HCT116 (cell line): ENCODE measurements at regions not wholly inside any gene's neighbourhood (a gene's known extent, or its start where the extent isn't known, plus 50 kb on each side); places are given as distances from the start of the nearest gene placed in this dataset.

Experiments used
- ATAC-seq: fragments of 200-7000 bp; cut with Tn5 transposase; 2 replicates; pipeline ENCODE4 v1.9.1; 2020; ENCODE audit warnings: mild to moderate bottlenecking, moderate library complexity
- BruUV-seq: library from RNA; stranded (reverse); fragments of 400-500 nt; replicated peaks from 2 replicates; lab custom pipeline; 2021; lab: Mats Ljungman, UMichigan
- CTCF ChIA-PET: fragments of 300-600 bp; sonication (Branson Sonifier 250); formaldehyde crosslinking; loops from one replicate; lab custom pipeline; 2021; ENCODE audit warnings: antibody characterized with exemption; lab: Charles Lee
- POLR2A ChIA-PET: fragments of 300-600, 350-600 bp; sonication (Branson Sonifier 250); formaldehyde crosslinking; loops from one replicate; lab custom pipeline; 2021; ENCODE audit warnings: antibody characterized with exemption; lab: Charles Lee
- RAD21 ChIA-PET, 2 experiments: fragments of 300-600 bp; sonication (Branson Sonifier 250); formaldehyde crosslinking; loops; one replicate each; lab custom pipeline; 2023; ENCODE audit warnings: low total read pairs in 2 of 2; ENCODE audit not compliant: uncharacterized antibody in 2 of 2, unreplicated experiment in 2 of 2, low non-redundant PET in 1 of 2; lab: Charles Lee
- DNase-seq: peaks from one replicate; pipeline ENCODE4 v3.0.0-alpha.2; 2010; ENCODE audit warnings: low read depth, low spot score
- H2AFZ ChIP-seq: fragments of 200-600 bp; shearing (Covaris generic), sonication (generic); 2 replicates; pipeline ENCODE4 v1.6.1; 2017; ENCODE audit warnings: low read depth, mixed run types, mixed read lengths, antibody characterized with exemption, low read length; ENCODE audit not compliant: poor library complexity, severe bottlenecking
- H3K27ac ChIP-seq: 2 replicates; pipeline ENCODE4 v1.5.1; 2012; ENCODE audit warnings: low read depth, low read length
- H3K27me3 ChIP-seq: fragments of 200-600 bp; sonication (generic); 2 replicates; pipeline ENCODE4 v1.6.1; 2016; ENCODE audit warnings: mixed run types, low read length, mixed read lengths; ENCODE audit not compliant: insufficient read depth
- H3K36me3 ChIP-seq, 2 experiments: fragments of 200-500 bp in 1 of 2; fragments of 200-600 bp in 1 of 2; sonication (Bioruptor generic) in 1 of 2; sonication (generic) in 1 of 2; 2 replicates each; pipeline versions ENCODE4 v1.5.1 to v1.6.1; 2014 to 2016; ENCODE audit warnings: low read length in 2 of 2, inconsistent platforms in 1 of 2, mixed read lengths in 1 of 2, mixed run types in 1 of 2; ENCODE audit not compliant: insufficient read depth in 2 of 2, control insufficient read depth in 1 of 2
- H3K4me1 ChIP-seq, 2 experiments: fragments of 200-600 bp in 1 of 2; sonication (generic) in 1 of 2; 2 replicates each; pipeline versions ENCODE4 v1.5.1 to v1.6.1; 2012 to 2017; ENCODE audit warnings: low read length in 2 of 2, inconsistent platforms in 1 of 2, mild to moderate bottlenecking in 1 of 2, mixed read lengths in 1 of 2, mixed run types in 1 of 2, moderate library complexity in 1 of 2; ENCODE audit not compliant: insufficient read depth in 2 of 2, control insufficient read depth in 1 of 2
- H3K4me2 ChIP-seq: fragments of 200-600 bp; sonication (generic); 2 replicates; pipeline ENCODE4 v1.6.1; 2017; ENCODE audit warnings: mixed run types, low read length, mixed read lengths
- H3K4me3 ChIP-seq, 2 experiments: fragments of 200-600 bp in 1 of 2; sonication (generic) in 1 of 2; replicated peaks in 1 of 2; 2 replicates each; pipeline ENCODE4 v1.5.1; 2011 to 2016; ENCODE audit warnings: low read length in 2 of 2, control low read depth in 1 of 2, low read depth in 1 of 2, mild to moderate bottlenecking in 1 of 2, mixed read lengths in 1 of 2, mixed run types in 1 of 2
- H3K79me2 ChIP-seq: fragments of 200-600 bp; sonication (generic); 2 replicates; pipeline ENCODE4 v1.6.1; 2017; ENCODE audit warnings: mild to moderate bottlenecking, mixed run types, low read length, moderate library complexity, mixed read lengths; ENCODE audit not compliant: insufficient read depth
- H3K9ac ChIP-seq: fragments of 200-600 bp; sonication (generic); 2 replicates; pipeline ENCODE4 v1.6.1; 2016; ENCODE audit warnings: low read length, mixed read lengths
- H3K9me2 ChIP-seq: fragments of 200-600 bp; sonication (generic), shearing (Covaris generic); 2 replicates; pipeline ENCODE4 v1.6.1; 2017; ENCODE audit warnings: mixed run types, mild to moderate bottlenecking, moderate library complexity; ENCODE audit not compliant: insufficient read depth
- H3K9me3 ChIP-seq, 2 experiments: fragments of 200-500 bp in 1 of 2; fragments of 200-600 bp in 1 of 2; sonication (Bioruptor generic) in 1 of 2; sonication (generic) in 1 of 2; 2 replicates each; pipeline ENCODE4 v1.6.1; 2014 to 2017; ENCODE audit warnings: low read length in 2 of 2, mixed read lengths in 2 of 2, inconsistent platforms in 1 of 2, low read depth in 1 of 2, mild to moderate bottlenecking in 1 of 2, mixed run types in 1 of 2, moderate library complexity in 1 of 2; ENCODE audit not compliant: control insufficient read depth in 1 of 2, insufficient read depth in 1 of 2
- H4K20me1 ChIP-seq: fragments of 200-600 bp; sonication (generic), shearing (Covaris generic); 2 replicates; pipeline ENCODE4 v1.6.1; 2017; ENCODE audit warnings: mixed run types, mild to moderate bottlenecking, moderate library complexity; ENCODE audit not compliant: insufficient read depth
- CBX3 ChIP-seq: IDR thresholded peaks from 2 replicates; pipeline ENCODE4 v1.6.1; 2012; ENCODE audit warnings: low read depth
- CEBPB ChIP-seq: IDR thresholded peaks from 2 replicates; pipeline ENCODE4 v1.6.1; 2012; ENCODE audit warnings: low read depth
- CTCF ChIP-seq, 3 experiments: fragments of 200-600 bp in 1 of 3; sonication (generic) in 1 of 3; IDR thresholded peaks in 2 of 3; conservative IDR thresholded peaks in 1 of 3; 2 replicates each; pipeline ENCODE4 v1.5.1; 2012 to 2017; ENCODE audit warnings: low read depth in 2 of 3, low read length in 2 of 3, antibody characterized with exemption in 1 of 3, borderline replicate concordance in 1 of 3, control low read depth in 1 of 3, mild to moderate bottlenecking in 1 of 3, mixed read lengths in 1 of 3, mixed run types in 1 of 3, moderate library complexity in 1 of 3; ENCODE audit not compliant: insufficient read depth in 1 of 3
- EGR1 ChIP-seq: IDR thresholded peaks from 2 replicates; pipeline ENCODE4 v1.6.1; 2012; ENCODE audit warnings: low read depth
- EZH2phosphoT487 ChIP-seq: fragments of 200-600 bp; IDR thresholded peaks from 2 replicates; pipeline ENCODE4 v1.6.1; 2018; ENCODE audit warnings: antibody characterized with exemption, borderline replicate concordance
- FOSL1 ChIP-seq: IDR thresholded peaks from 2 replicates; pipeline ENCODE4 v1.6.1; 2012; ENCODE audit warnings: low read depth
- JUND ChIP-seq: IDR thresholded peaks from 2 replicates; pipeline ENCODE4 v1.6.1; 2012
- RAD21 ChIP-seq: IDR thresholded peaks from 2 replicates; pipeline ENCODE4 v1.6.1; 2012; ENCODE audit warnings: low read depth, mild to moderate bottlenecking
- ZBTB33 ChIP-seq: IDR thresholded peaks from 2 replicates; pipeline ENCODE4 v1.6.1; 2011; ENCODE audit warnings: mild to moderate bottlenecking, low read length, moderate library complexity; ENCODE audit not compliant: insufficient replicate concordance; ENCODE audit errors: extremely low read depth
- ZFX ChIP-seq: fragments of 450-650 bp; IDR thresholded peaks from 2 replicates; pipeline ENCODE4 v1.6.1; 2017
- ZNF274 ChIP-seq: fragments of 200-500 bp; sonication (Bioruptor generic); IDR thresholded peaks from 2 replicates; pipeline ENCODE4 v1.6.1; 2014; ENCODE audit warnings: mild to moderate bottlenecking, low read depth, low read length, inconsistent platforms
- intact Hi-C: fragments of 100-400 bp; cut with micrococcal nuclease; formaldehyde crosslinking; loops from 2 replicates; pipeline ENCODE4 v1.10.0; 2022
- TF ChIP-seq, protein P1 (sequence below): IDR thresholded peaks from 2 replicates; pipeline ENCODE4 v1.6.1; 2012

DNA sequence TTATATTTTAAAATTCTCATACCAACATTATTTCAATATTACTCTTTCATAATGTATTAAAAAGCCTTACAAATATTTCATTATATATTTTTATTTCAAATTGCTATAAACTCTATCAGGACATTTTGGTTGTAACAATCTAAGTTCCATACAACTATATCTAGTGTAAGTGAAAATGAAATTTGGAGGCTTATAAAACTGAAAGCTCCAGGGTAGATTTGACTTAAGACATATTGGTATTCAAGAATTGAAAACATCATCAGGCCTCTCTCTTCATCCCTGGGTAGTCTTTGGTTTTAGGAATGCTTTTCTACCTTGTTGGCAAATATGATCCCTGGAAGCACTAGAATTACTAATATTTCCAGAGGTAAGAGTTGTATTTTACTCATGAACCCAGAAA, 342.6 kb downstream of the DTHD1 start:
- CTCF ChIA-PET, result no interaction called here
- no peak overlapping the region for H3K9ac ChIP-seq

More for the DNA sequence above, 342.6 kb downstream of the DTHD1 start:
- intact Hi-C loops, result no loop called here
- no peak overlapping the region for H3K27ac ChIP-seq
- ChIA-PET POLR2A (no interaction called here), RAD21 (no interaction called here)
- no peaks in the 10 kb centered on the region for H3K9me2 ChIP-seq
- DNase-seq (no peak), ATAC-seq (no peak)
- H4K20me1 ChIP-seq, result no peaks in the 10 kb centered on the region
- no peak overlapping the region for H3K4me2 ChIP-seq
- no peak for TF ChIP-seq ZNF274
- TF ChIP-seq CBX3, result no peak
- TF ChIP-seq ZFX, result no peak
- TF ChIP-seq JUND, result no peak
- no peak for TF ChIP-seq CEBPB
- TF ChIP-seq, protein P1, sequence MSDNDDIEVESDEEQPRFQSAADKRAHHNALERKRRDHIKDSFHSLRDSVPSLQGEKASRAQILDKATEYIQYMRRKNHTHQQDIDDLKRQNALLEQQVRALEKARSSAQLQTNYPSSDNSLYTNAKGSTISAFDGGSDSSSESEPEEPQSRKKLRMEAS, result no peak
- no peak for TF ChIP-seq RAD21
- no peak for TF ChIP-seq FOSL1
- no peak for TF ChIP-seq EGR1
- TF ChIP-seq EZH2phosphoT487, result no peak
- no peak for TF ChIP-seq CTCF (IDR thresholded peaks at IDR 0.05 in 2 of 3, conservative IDR thresholded peaks at IDR 0.05 in 1 of 3; ENCODE audit: borderline replicate concordance in 1 of 3, insufficient read depth in 1 of 3, low read depth in 2 of 3, low read length in 2 of 3)
- no peak for TF ChIP-seq ZBTB33
- no peak overlapping the region for H2AFZ ChIP-seq
- H3K9me3 ChIP-seq, result no peaks in the 10 kb centered on the region
- no peaks in the 10 kb centered on the region for H3K36me3 ChIP-seq
- H3K4me1 ChIP-seq, result no peaks in the 10 kb centered on the region
- no TSS peak for BruUV-seq
- H3K4me3 ChIP-seq, result no peak overlapping the region
- no peaks in the 10 kb centered on the region for H3K79me2 ChIP-seq
- no peaks in the 10 kb centered on the region for H3K27me3 ChIP-seq
